T47D (cell line): ENCODE measurements at regions not wholly inside any gene's neighbourhood (a gene's known extent, or its start where the extent isn't known, plus 50 kb on each side); places are given as distances from the start of the nearest gene placed in this dataset.

ENCODE experiments used
- DNase-seq, 2 experiments: peaks; one replicate each; pipeline versions ENCODE4 v3.0.0 to v3.0.0-alpha.2; 2011 to 2012; ENCODE audit warnings: low read depth in 1 of 2, low spot score in 1 of 2
- JUND ChIP-seq: IDR thresholded peaks from 2 replicates; pipeline ENCODE4 v1.6.1; 2012; ENCODE audit warnings: low read depth
- in situ Hi-C: cut with HindIII; loops from 2 replicates; pipeline ENCODE4 v1.10.0; 2016; ENCODE audit warnings: low sequenced_read_pairs, low pct_unique_long_range_greater_than_20kb

GRCh38 chrX:39802354-39802753 lies 295.4 kb downstream of the BCOR start:
- in situ Hi-C loops, result no loop called here
- DNase-seq, result no peak
- TF ChIP-seq JUND, result no peak

- no peak for DNase-seq
- in situ Hi-C loops, result no loop called here
- no peak for TF ChIP-seq JUND
Measured at GRCh38 chrX:39802908-39803307, 294.9 kb downstream of the BCOR start.

DNA sequence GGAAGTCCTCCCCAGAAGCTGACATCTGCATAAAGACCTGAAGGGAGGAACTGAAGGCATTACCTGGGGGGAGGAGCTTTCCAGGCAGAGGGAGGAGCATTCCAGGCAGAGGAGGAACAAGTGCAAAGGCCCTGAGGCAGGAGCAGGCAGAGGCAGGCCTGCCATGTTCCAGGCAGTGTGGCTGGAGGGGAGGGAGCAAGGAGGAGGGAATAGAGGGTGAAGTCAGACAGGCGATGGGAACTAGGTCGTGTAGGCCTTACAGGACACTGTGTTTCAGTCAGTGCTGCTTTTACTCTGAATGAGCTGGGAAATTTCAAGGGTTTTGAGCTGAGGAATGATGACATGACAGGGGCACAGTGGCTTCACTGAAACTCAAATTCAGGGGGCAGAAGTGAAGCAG lies 292.7 kb downstream of the BCOR start:
- in situ Hi-C loops, result no loop called here
- DNase-seq, result peak in 1 of 2 experiments; percentile 48
- TF ChIP-seq JUND, result no peak

DNA sequence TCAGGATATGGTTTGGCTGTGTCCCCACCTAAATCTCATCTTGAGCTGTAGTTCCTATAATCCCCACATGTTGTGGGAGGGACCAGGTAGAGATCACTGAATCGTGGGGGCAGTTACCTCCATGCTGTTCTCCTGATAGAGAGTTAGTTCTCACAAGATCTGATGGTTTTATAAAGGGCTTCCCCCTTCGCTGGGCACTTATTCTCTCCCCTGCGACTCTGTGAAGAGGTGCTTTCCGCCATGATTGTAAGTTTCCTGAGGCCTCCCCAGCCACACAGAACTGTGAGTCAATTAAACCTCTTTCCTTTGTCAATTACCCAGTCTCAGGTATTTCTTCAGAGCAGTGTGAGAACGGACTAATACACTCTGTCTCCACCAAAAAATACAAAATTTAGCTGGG lies 291.9 kb downstream of the BCOR start:
- no peak for DNase-seq
- in situ Hi-C loops, result no loop called here
- TF ChIP-seq JUND, result no peak

GRCh38 chrX:39808471-39808917 lies 289.3 kb downstream of the BCOR start:
- peak in 1 of 2 experiments; percentile 42 for DNase-seq
- TF ChIP-seq JUND, result no peak
- in situ Hi-C loops, result no loop called here

DNA sequence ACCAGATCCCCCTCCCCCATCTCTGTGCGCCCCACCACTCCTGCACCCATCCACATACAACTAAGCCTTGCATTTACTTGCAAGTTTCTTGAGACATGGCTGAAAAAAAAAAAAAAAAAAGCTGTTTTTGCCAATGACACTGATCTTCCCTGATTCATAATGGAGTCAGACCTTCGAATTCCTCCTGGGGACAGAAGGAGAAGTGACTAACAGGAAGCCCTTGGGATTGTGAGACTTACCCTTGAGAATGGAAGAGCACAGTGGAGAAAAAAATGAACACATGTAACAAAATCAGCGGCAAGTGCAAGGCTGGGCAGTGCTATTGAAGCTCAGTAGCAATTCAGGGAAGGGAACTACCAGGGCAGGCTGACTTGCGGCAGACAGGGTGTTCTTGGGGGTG lies 288.4 kb downstream of the BCOR start:
- TF ChIP-seq JUND, result no peak
- in situ Hi-C loops, result no loop called here
- no peak for DNase-seq

GRCh38 chrX:39810901-39811300 lies 286.9 kb downstream of the BCOR start:
- no peak for DNase-seq
- no peak for TF ChIP-seq JUND
- in situ Hi-C loops, result no loop called here

DNA sequence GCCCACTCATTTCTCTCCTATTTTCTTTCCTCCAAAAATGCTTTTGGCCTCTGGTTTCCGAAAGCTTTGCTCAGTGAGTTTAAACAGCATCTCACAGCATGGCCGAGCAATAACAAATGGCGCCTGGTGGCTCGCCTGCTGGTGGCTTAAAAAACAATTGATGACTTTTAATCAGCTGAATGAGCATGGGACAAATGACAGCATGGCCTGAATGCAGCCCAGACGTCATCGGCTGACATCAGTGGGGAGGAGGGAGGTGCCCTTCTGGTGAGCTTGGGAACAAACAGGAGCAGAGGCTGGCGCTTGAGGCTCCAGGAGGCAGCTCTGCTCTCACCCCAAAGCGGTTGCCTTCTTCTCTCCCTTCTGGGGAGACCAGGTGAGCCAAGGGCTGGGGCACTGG lies 286.4 kb downstream of the BCOR start:
- DNase-seq, result peak in 1 of 2 experiments; percentile 25
- TF ChIP-seq JUND, result no peak
- in situ Hi-C loops, result no loop called here

DNA sequence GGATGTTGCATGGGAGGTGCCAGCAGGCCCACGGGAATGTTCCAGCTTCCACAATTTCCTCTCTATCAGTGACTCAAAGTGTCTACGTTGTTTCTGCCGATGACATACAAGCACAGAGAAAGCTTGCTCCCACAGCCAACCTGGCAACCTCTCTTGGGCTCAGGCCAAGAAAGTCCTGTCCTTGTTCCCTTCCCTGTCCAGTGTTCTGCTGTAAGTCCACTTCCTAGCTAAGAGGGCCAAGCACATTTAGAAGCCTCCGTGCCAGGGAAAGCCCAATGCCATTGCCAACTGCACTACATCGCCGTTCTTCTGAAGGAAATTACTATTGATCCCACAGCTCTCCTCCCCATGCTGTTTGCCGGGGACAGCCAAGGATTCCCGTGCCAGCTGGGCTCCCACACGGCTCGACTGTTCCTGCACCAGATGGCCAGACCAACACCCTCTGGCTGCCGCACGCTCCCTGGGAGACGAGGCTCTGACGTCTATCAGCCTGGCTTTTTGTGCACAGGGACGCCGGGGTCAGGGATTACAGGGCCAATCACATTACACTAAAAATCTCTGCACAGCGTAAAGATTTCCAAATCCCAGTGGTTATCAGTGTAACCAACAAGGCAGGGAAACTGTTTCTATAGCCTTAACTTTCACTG lies 284.0 kb downstream of the BCOR start:
- in situ Hi-C loops, result no loop called here
- DNase-seq, result no peak
- no peak for TF ChIP-seq JUND

- no peak for TF ChIP-seq JUND
- peak in 1 of 2 experiments; percentile 57 for DNase-seq
- in situ Hi-C loops, result no loop called here
Measured at GRCh38 chrX:39814391-39814790, 283.4 kb downstream of the BCOR start.

- no peak for TF ChIP-seq JUND
- peak in 1 of 2 experiments; percentile 35 for DNase-seq
Measured at GRCh38 chrX:39815631-39816030, 282.1 kb downstream of the BCOR start.

GRCh38 chrX:39816871-39817731 lies 280.7 kb downstream of the BCOR start:
- no peak for DNase-seq
- no peak for TF ChIP-seq JUND
- in situ Hi-C loops, result no loop called here

More at GRCh38 chrX:39815631-39816030, 282.1 kb downstream of the BCOR start:
- in situ Hi-C loops, result no loop called here

DNA sequence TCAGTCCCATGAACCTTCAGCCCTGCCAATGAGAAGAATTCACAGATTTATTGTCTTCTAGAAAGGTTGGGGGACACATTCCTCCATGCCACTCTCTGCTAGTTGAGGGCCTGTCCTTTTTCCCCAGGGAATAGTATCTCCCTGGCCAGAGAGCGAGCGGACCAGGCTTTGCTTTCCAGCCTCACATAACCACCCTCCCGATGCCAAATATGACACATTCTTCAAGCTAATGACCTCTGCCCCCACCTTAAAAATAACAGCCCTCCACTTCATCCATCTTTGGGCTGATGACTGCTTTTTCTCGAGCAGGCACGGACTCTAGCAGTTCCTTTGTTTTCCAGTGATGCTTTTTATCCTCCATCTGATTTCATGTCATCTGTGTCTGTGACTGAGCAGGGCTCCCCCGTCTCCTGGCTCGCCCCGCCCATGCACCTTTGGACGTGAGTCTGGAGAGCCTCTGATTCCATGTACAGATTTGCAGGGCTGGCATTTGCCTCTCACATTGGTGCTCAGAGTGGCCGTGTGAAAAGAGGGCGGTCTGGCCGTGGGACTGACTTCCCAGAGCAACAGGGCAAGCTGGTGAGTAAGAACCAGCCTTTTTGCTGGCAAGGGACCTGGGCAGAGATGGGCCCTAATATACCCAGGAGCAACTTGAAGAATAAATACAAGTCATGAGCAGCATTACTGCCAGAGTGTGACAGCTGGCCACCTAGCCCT lies 279.8 kb downstream of the BCOR start:
- DNase-seq, result no peak
- in situ Hi-C loops, result no loop called here
- no peak for TF ChIP-seq JUND
